Hepatocyte (in vitro differentiated cells): ENCODE measurements at regions not wholly inside any gene's neighbourhood (a gene's known extent, or its start where the extent isn't known, plus 50 kb on each side); places are given as distances from the start of the nearest gene placed in this dataset.
"Not testable (repeated sequence)": the region's sequence is repeated elsewhere in the genome, so short reads cannot be mapped to it uniquely, and the experiment has no call there.

Experiments
- DNase-seq: peaks from one replicate; pipeline ENCODE4 v3.0.0-alpha.2; 2016; ENCODE audit warnings: low spot score
- H2AFZ ChIP-seq: fragments of 200-600 bp; sonication (generic); 2 replicates; pipeline ENCODE4 v1.6.0; 2016; ENCODE audit warnings: antibody characterized with exemption, mild to moderate bottlenecking
- H3K27ac ChIP-seq: fragments of 200-600 bp; sonication (generic); 2 replicates; pipeline ENCODE4 v1.5.1; 2016; ENCODE audit warnings: mild to moderate bottlenecking
- H3K27me3 ChIP-seq: fragments of 200-600 bp; sonication (generic); 2 replicates; pipeline ENCODE4 v1.6.1; 2016
- H3K36me3 ChIP-seq: fragments of 200-600 bp; sonication (generic); replicated peaks from 2 replicates; pipeline ENCODE4 v1.5.1; 2016; ENCODE audit warnings: low read depth; ENCODE audit not compliant: insufficient read depth
- H3K4me1 ChIP-seq: fragments of 200-600 bp; sonication (generic); 2 replicates; pipeline ENCODE4 v1.5.1; 2016; ENCODE audit warnings: mild to moderate bottlenecking, moderate library complexity; ENCODE audit not compliant: insufficient read depth
- H3K4me2 ChIP-seq: fragments of 200-600 bp; sonication (generic); 2 replicates; pipeline ENCODE4 v1.6.0; 2016
- H3K4me3 ChIP-seq: fragments of 200-600 bp; sonication (generic); 2 replicates; pipeline ENCODE4 v1.5.1; 2016; ENCODE audit warnings: mild to moderate bottlenecking
- H3K79me2 ChIP-seq: fragments of 200-600 bp; sonication (generic); 2 replicates; pipeline ENCODE4 v1.6.0; 2017; ENCODE audit warnings: mild to moderate bottlenecking
- H3K9me2 ChIP-seq: fragments of 200-600 bp; sonication (generic); replicated peaks from 2 replicates; pipeline ENCODE4 v1.6.0; 2017; ENCODE audit warnings: mild to moderate bottlenecking; ENCODE audit not compliant: insufficient read depth
- H3K9me3 ChIP-seq: fragments of 200-600 bp; sonication (generic); 2 replicates; pipeline ENCODE4 v1.5.1; 2016; ENCODE audit warnings: low read depth, mild to moderate bottlenecking
- H4K20me1 ChIP-seq: fragments of 200-600 bp; sonication (generic); 2 replicates; pipeline ENCODE4 v1.6.0; 2016; ENCODE audit warnings: mild to moderate bottlenecking; ENCODE audit not compliant: insufficient read depth, poor library complexity, severe bottlenecking
- EZH2 ChIP-seq: fragments of 200-600 bp; sonication (generic); IDR thresholded peaks from 2 replicates; pipeline ENCODE4 v1.6.1; 2016; ENCODE audit warnings: antibody characterized with exemption, mild to moderate bottlenecking, borderline replicate concordance
- EZH2phosphoT487 ChIP-seq: fragments of 200-600 bp; sonication (generic); IDR thresholded peaks from one replicate; pipeline ENCODE4 v1.6.1; 2018; ENCODE audit warnings: antibody characterized with exemption, mild to moderate bottlenecking, low read depth, moderate library complexity; ENCODE audit not compliant: unreplicated experiment, severe bottlenecking
- WGBS: methylation state at CpG from one replicate; pipeline ENCODE4 v1.1.6; 2016; ENCODE audit warnings: low lambda C conversion rate; ENCODE audit errors: missing lambda C conversion rate; 5-methylcytosine and 5-hydroxymethylcytosine counted together
- TF ChIP-seq, protein P1 (sequence below): fragments of 200-600 bp; sonication (generic); IDR thresholded peaks from 2 replicates; pipeline ENCODE4 v1.5.1; 2016; ENCODE audit warnings: antibody characterized with exemption, mild to moderate bottlenecking; ENCODE audit not compliant: poor library complexity

DNA sequence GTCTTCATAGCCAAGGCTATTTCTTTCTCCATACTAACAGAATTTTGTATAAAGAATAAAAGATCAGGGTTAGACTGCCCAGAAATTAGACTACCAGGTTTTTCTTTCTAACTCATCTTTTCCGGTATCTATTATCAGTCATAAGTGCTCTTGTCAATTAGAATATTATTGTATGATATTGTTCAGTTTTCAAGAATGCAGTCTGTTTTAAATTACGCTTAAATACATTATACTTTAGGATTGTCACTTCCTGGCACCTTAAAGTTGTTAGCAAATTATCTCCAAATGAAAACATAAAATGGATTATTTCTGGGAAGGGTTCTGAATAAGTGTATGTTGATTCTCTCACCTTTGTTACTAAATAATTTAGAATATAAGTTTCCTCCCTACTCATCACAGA, 497.2 kb downstream of the IGSF11 start:
- H3K9me3 ChIP-seq: no peaks in the 10 kb centered on the region

DNA sequence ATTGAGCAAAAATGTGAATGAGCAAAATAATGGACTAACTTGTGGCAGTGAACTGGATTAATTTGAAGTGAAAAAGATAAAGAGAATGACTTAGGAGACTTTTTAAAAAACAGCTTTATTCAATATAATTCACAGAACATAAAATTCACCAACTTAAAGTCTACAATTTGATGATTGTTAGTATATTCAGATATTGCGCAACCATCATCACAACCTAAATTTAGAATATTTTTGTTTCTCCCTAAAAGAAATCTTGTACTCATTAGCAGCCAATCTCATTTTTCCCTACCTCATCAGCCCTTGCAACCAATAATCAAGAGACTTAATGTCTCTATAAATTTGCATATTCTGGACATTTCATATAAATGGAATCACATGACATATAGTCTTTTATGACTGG, 496.5 kb downstream of the IGSF11 start:
- Histone ChIP-seq H3K9me2 (no peaks in the 10 kb centered on the region), H3K4me3 (no peak overlapping the region), H3K36me3 (no peaks in the 10 kb centered on the region), H3K27me3 (no peaks in the 10 kb centered on the region), H2AFZ (no peak overlapping the region), H3K9me3 (no peaks in the 10 kb centered on the region), H4K20me1 (no peaks in the 10 kb centered on the region), H3K27ac (no peak overlapping the region), H3K4me1 (peaks cover 15% of the 10 kb centered on the region), H3K4me2 (no peak overlapping the region), H3K79me2 (no peaks in the 10 kb centered on the region)
- DNase-seq: no peak
- WGBS: 97% methylated on average over 1 of the region's 1 CpG
- TF ChIP-seq EZH2phosphoT487 (no peak), EZH2 (no peak)
- TF ChIP-seq, protein P1, sequence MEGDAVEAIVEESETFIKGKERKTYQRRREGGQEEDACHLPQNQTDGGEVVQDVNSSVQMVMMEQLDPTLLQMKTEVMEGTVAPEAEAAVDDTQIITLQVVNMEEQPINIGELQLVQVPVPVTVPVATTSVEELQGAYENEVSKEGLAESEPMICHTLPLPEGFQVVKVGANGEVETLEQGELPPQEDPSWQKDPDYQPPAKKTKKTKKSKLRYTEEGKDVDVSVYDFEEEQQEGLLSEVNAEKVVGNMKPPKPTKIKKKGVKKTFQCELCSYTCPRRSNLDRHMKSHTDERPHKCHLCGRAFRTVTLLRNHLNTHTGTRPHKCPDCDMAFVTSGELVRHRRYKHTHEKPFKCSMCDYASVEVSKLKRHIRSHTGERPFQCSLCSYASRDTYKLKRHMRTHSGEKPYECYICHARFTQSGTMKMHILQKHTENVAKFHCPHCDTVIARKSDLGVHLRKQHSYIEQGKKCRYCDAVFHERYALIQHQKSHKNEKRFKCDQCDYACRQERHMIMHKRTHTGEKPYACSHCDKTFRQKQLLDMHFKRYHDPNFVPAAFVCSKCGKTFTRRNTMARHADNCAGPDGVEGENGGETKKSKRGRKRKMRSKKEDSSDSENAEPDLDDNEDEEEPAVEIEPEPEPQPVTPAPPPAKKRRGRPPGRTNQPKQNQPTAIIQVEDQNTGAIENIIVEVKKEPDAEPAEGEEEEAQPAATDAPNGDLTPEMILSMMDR: no peak

More for the DNA sequence above, 497.2 kb downstream of the IGSF11 start:
- Histone ChIP-seq H4K20me1 (no peaks in the 10 kb centered on the region), H3K79me2 (no peaks in the 10 kb centered on the region), H3K4me1 (peaks cover 15% of the 10 kb centered on the region), H3K36me3 (no peaks in the 10 kb centered on the region), H3K27ac (no peak overlapping the region), H3K27me3 (no peaks in the 10 kb centered on the region), H3K4me2 (no peak overlapping the region), H3K4me3 (no peak overlapping the region), H3K9me2 (no peaks in the 10 kb centered on the region), H2AFZ (no peak overlapping the region)
- 94% methylated on average over 2 of the region's 2 CpGs for WGBS
- TF ChIP-seq EZH2phosphoT487 (no peak), EZH2 (no peak)
- TF ChIP-seq, protein P1: no peak
- DNase-seq: no peak

DNA sequence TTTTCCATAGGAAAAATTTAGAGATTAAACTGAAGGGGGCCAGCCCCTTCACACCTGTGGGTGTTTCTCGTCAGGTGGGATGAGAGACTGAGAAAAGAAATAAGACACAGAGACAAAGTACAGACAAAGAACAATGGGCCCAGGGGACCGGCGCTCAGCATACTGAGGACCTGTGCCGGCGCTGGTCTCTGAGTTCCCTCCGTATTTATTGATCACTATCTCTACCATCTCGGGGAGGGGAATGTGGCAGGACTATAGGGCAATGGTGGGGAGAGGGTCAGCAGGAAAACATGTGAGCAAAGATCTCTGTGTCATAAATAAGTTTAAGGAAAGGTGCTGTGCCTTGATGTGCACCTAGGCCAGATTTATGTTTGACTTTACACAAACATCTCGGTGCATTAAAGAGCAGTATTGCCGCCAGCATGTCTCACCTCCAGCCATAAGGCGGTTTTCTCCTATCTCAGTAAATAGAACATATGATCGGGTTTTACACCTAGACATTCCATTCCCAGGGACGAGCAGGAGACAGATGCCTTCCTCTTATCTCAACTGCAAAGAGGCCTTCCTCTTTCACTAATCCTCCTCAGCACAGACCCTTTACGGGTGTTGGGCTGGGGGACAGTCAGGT, 494.7 kb downstream of the IGSF11 start:
- 37% methylated on average over 13 of the region's 13 CpGs for WGBS
- H3K36me3 ChIP-seq, DNase-seq, H3K9me2 ChIP-seq, H4K20me1 ChIP-seq, H3K79me2 ChIP-seq, H3K27me3 ChIP-seq, H3K4me3 ChIP-seq, H2AFZ ChIP-seq, H3K9me3 ChIP-seq: not testable (repeated sequence)
- Histone ChIP-seq H3K27ac (peak overlapping the region; percentile 28), H3K4me1 (peaks cover 15% of the 10 kb centered on the region), H3K4me2 (peak overlapping the region; percentile 18)

- H3K4me3 ChIP-seq, H3K79me2 ChIP-seq, H3K36me3 ChIP-seq, H3K9me2 ChIP-seq, H2AFZ ChIP-seq, H3K9me3 ChIP-seq, H4K20me1 ChIP-seq, H3K27me3 ChIP-seq: not testable (repeated sequence)
- 21% methylated on average over 5 of the region's 5 CpGs for WGBS
- H3K4me2 ChIP-seq: peak overlapping the region; percentile 18
- H3K27ac ChIP-seq: peak overlapping the region; percentile 79
- peaks cover 15% of the 10 kb centered on the region for H3K4me1 ChIP-seq
- peak; percentile 19 for DNase-seq
Observed at GRCh38 chr3:118540448-118540821, 494.2 kb downstream of the IGSF11 start.
